Ishikawa (cell line): ENCODE measurements at regions not wholly inside any gene's neighbourhood (a gene's known extent, or its start where the extent isn't known, plus 50 kb on each side); places are given as distances from the start of the nearest gene placed in this dataset.

ENCODE experiments used
- CEBPB ChIP-seq: IDR thresholded peaks from 2 replicates; pipeline ENCODE4 v1.6.1; 2012
- CREB1 ChIP-seq: IDR thresholded peaks from 2 replicates; pipeline ENCODE4 v1.6.1; 2012; ENCODE audit warnings: low read depth
- EGR1 ChIP-seq: IDR thresholded peaks from 2 replicates; pipeline ENCODE4 v1.6.1; 2012
- EP300 ChIP-seq: IDR thresholded peaks from 2 replicates; pipeline ENCODE4 v1.6.1; 2012; ENCODE audit warnings: borderline replicate concordance
- FOXM1 ChIP-seq: IDR thresholded peaks from 2 replicates; pipeline ENCODE4 v1.6.1; 2012; ENCODE audit warnings: low read depth, borderline replicate concordance
- NFIC ChIP-seq: IDR thresholded peaks from 2 replicates; pipeline ENCODE4 v1.6.1; 2012
- RAD21 ChIP-seq: IDR thresholded peaks from 2 replicates; pipeline ENCODE4 v1.6.1; 2012; ENCODE audit warnings: low read depth
- TAF1 ChIP-seq: IDR thresholded peaks from 2 replicates; pipeline ENCODE4 v1.6.1; 2012; ENCODE audit warnings: low read depth, mild to moderate bottlenecking
- TCF12 ChIP-seq: IDR thresholded peaks from 2 replicates; pipeline ENCODE4 v1.6.1; 2012; ENCODE audit warnings: low read depth
- TEAD4 ChIP-seq: IDR thresholded peaks from 2 replicates; pipeline ENCODE4 v1.6.1; 2012
- YY1 ChIP-seq: IDR thresholded peaks from 2 replicates; pipeline ENCODE4 v1.6.1; 2012; ENCODE audit warnings: low read depth
- ZBTB7A ChIP-seq: IDR thresholded peaks from 2 replicates; pipeline ENCODE4 v1.6.1; 2012; ENCODE audit warnings: low read depth
- TF ChIP-seq, protein P1 (sequence below): IDR thresholded peaks from 2 replicates; pipeline ENCODE4 v1.6.1; 2012
- TF ChIP-seq, protein P2 (sequence below): IDR thresholded peaks from 2 replicates; pipeline ENCODE4 v1.6.1; 2012; ENCODE audit warnings: low read depth, mild to moderate bottlenecking
- TF ChIP-seq, protein P3 (sequence below): IDR thresholded peaks from 2 replicates; pipeline ENCODE4 v1.6.1; 2012

GRCh38 chr4:148618856-148619255, 176.6 kb upstream of the NR3C2 start:
- TF ChIP-seq YY1 (no peak), NFIC (no peak), TAF1 (no peak), CREB1 (no peak), TEAD4 (no peak), RAD21 (no peak), FOXM1 (no peak), CEBPB (no peak), TCF12 (no peak), ZBTB7A (no peak)
- TF ChIP-seq, protein P1, sequence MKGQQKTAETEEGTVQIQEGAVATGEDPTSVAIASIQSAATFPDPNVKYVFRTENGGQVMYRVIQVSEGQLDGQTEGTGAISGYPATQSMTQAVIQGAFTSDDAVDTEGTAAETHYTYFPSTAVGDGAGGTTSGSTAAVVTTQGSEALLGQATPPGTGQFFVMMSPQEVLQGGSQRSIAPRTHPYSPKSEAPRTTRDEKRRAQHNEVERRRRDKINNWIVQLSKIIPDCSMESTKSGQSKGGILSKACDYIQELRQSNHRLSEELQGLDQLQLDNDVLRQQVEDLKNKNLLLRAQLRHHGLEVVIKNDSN = no peak
- TF ChIP-seq, protein P2, sequence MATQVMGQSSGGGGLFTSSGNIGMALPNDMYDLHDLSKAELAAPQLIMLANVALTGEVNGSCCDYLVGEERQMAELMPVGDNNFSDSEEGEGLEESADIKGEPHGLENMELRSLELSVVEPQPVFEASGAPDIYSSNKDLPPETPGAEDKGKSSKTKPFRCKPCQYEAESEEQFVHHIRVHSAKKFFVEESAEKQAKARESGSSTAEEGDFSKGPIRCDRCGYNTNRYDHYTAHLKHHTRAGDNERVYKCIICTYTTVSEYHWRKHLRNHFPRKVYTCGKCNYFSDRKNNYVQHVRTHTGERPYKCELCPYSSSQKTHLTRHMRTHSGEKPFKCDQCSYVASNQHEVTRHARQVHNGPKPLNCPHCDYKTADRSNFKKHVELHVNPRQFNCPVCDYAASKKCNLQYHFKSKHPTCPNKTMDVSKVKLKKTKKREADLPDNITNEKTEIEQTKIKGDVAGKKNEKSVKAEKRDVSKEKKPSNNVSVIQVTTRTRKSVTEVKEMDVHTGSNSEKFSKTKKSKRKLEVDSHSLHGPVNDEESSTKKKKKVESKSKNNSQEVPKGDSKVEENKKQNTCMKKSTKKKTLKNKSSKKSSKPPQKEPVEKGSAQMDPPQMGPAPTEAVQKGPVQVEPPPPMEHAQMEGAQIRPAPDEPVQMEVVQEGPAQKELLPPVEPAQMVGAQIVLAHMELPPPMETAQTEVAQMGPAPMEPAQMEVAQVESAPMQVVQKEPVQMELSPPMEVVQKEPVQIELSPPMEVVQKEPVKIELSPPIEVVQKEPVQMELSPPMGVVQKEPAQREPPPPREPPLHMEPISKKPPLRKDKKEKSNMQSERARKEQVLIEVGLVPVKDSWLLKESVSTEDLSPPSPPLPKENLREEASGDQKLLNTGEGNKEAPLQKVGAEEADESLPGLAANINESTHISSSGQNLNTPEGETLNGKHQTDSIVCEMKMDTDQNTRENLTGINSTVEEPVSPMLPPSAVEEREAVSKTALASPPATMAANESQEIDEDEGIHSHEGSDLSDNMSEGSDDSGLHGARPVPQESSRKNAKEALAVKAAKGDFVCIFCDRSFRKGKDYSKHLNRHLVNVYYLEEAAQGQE = no peak
- TF ChIP-seq, protein P3, sequence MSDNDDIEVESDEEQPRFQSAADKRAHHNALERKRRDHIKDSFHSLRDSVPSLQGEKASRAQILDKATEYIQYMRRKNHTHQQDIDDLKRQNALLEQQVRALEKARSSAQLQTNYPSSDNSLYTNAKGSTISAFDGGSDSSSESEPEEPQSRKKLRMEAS = no peak

DNA sequence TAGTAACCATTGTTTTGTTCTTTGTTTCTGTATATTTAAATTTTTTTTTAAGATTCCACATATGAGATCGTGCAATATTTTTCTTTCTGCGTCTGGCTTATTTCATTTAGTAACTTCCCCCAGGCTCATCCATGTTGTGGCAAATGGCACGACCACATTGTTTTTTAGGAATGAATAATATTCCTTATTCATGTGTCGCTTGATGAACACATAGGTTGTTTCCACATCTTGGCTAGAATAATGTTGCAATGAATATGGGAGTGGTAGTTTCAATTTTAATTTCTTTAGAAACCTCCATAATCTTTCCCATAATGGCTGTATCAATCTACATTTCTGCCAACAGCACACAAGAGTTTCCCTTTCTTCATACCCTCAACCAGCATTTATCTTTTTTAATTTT, 166.8 kb upstream of the NR3C2 start:
- TF ChIP-seq TEAD4 = no peak
- TF ChIP-seq RAD21 = no peak
- TF ChIP-seq, protein P1 = no peak
- no peak for TF ChIP-seq EGR1
- TF ChIP-seq YY1 = no peak
- TF ChIP-seq FOXM1 = no peak
- no peak for TF ChIP-seq ZBTB7A
- no peak for TF ChIP-seq CREB1
- TF ChIP-seq, protein P2 = no peak
- no peak for TF ChIP-seq TCF12
- TF ChIP-seq TAF1 = no peak
- no peak for TF ChIP-seq NFIC
- TF ChIP-seq, protein P3 = no peak
- TF ChIP-seq CEBPB = no peak
- TF ChIP-seq EP300 = no peak

- TF ChIP-seq EGR1 (no peak), TAF1 (no peak), FOXM1 (no peak), CEBPB (no peak), YY1 (no peak), TEAD4 (no peak), NFIC (no peak), TCF12 (no peak), RAD21 (no peak), CREB1 (no peak), EP300 (no peak)
- TF ChIP-seq, protein P3 = no peak
- TF ChIP-seq, protein P2 = no peak
Observed at GRCh38 chr4:148589182-148589581, 147.0 kb upstream of the NR3C2 start.

DNA sequence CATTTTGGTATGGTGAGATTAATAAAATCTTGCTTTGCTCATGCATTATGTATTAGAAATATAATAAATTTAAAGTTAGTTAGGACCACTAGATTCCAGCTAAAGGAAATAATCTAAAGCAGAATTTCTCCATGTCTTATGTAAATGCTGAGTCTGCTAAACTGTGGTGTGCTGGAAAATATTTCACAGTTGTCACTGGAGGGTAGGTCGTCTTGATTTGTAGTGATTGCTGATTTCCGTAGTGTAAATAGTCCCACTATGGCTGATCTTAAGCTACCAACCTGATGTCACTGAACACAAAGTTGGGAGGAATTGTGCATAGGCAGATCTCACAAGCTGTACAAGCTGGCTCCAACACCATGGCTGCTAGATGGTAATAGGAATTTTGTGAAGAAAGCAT, 133.4 kb upstream of the NR3C2 start:
- TF ChIP-seq EGR1 (no peak), YY1 (no peak), CEBPB (no peak), EP300 (no peak), FOXM1 (no peak), RAD21 (no peak), TEAD4 (no peak), NFIC (no peak), TCF12 (no peak)
- TF ChIP-seq, protein P1 = no peak
- TF ChIP-seq, protein P3 = no peak
